ENCODE measurements at regions not wholly inside any gene's neighbourhood (a gene's known extent, or its start where the extent isn't known, plus 50 kb on each side); places are given as distances from the start of the nearest gene placed in this dataset.
"Not testable (repeated sequence)": the region's sequence is repeated elsewhere in the genome, so short reads cannot be mapped to it uniquely, and the experiment has no call there.

DNA sequence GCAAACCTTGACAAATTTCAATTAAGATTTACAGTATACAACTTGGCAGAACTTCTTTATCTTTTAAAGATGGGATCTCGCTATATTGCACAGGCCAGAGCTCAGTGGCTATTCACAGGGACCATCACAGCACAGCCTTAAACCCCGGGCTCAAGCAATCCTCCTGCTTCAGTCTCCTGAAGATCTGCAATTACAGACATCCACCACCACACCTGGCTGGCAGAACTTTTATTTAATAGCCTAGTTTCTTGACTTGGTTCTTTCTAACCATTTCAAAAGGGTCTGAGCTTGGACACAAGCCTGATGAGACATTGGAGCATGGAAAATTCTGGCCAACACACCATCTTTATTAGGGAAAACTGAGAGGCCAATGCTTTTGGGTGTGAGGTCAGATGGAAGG lies 151.6 kb upstream of the KCNG1 start:
- WGBS, 4 donors, result 73 to 85% (median 82%) methylated on average over 2 of the region's 2 CpGs

DNA sequence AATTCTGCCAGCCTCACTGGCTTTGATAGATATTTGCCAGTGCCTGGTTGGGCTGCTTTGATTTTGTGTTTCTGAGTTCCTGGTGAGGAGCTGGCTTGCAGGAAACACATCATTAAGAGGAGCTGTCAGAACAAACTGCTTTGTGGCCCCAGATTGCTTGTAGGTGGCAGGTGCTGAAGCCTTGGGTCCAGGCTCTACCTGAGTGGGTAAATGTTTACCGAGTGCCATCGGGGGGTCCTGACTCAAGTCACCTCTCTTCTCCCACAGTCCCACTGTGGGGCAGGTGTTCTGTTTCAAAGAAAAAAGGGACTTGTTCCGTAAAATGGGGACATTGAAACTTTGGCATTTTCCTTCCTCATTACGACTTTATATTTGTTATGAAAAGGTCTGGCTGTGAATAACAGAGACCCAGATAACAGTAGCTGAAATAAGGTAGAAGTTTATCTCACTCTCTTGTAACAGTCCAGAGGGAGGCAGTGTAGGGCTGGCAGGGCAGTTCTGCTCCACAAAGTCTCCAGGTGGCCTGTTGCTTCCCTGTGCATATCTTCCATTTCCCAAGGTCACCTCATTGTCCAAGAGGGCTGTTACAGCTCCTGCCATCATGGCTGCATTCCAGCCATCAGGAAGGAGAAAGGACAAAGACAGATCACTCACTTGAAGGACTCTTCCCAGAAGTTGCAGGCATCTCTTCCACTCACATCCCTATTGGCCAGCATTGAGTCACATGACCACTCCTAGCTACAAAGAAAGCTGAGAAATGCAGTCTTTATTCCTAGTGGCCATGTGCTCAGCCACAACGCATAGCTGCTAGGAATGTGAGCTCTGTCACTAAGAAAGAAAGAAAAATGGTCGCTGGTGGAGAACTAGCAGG lies 149.9 kb upstream of the KCNG1 start:
- Histone ChIP-seq H3K27ac (no peak overlapping the region), H3K36me3 (replicated peaks in 1 of 2) (no peaks in the 10 kb centered on the region), H3K4me1 (replicated peaks in 1 of 2) (no peaks in the 10 kb centered on the region), H3K4me3 (no peak overlapping the region), H3K9me3 (replicated peaks in 1 of 3) (no peaks in the 10 kb centered on the region), H3K27me3 (no peaks in the 10 kb centered on the region)
- TF ChIP-seq, protein P1, sequence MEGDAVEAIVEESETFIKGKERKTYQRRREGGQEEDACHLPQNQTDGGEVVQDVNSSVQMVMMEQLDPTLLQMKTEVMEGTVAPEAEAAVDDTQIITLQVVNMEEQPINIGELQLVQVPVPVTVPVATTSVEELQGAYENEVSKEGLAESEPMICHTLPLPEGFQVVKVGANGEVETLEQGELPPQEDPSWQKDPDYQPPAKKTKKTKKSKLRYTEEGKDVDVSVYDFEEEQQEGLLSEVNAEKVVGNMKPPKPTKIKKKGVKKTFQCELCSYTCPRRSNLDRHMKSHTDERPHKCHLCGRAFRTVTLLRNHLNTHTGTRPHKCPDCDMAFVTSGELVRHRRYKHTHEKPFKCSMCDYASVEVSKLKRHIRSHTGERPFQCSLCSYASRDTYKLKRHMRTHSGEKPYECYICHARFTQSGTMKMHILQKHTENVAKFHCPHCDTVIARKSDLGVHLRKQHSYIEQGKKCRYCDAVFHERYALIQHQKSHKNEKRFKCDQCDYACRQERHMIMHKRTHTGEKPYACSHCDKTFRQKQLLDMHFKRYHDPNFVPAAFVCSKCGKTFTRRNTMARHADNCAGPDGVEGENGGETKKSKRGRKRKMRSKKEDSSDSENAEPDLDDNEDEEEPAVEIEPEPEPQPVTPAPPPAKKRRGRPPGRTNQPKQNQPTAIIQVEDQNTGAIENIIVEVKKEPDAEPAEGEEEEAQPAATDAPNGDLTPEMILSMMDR (IDR thresholded peaks at IDR 0.05), result no peak
- TF ChIP-seq POLR2A (IDR thresholded peaks at IDR 0.05), result no peak
- 79 to 90% (median 81%) methylated on average over 6 of the region's 6 CpGs for WGBS, 4 donors
- intact Hi-C loops (cut with DNase I), result no loop called here
- DNase-seq, result peak in 1 of 7 donors; percentile 29

More for the DNA sequence above, 151.6 kb upstream of the KCNG1 start:
- Histone ChIP-seq H3K27ac (no peak overlapping the region), H3K9me3 (replicated peaks in 1 of 3) (no peaks in the 10 kb centered on the region), H3K36me3 (replicated peaks in 1 of 2) (no peaks in the 10 kb centered on the region), H3K4me3 (no peak overlapping the region), H3K4me1 (replicated peaks in 1 of 2) (no peaks in the 10 kb centered on the region), H3K27me3 (no peaks in the 10 kb centered on the region)
- no peak for TF ChIP-seq POLR2A (IDR thresholded peaks at IDR 0.05)
- TF ChIP-seq, protein P1 (IDR thresholded peaks at IDR 0.05), result no peak
- intact Hi-C loops (cut with DNase I), result no loop called here
- peak in 1 of 7 donors; percentile 11 for DNase-seq

DNA sequence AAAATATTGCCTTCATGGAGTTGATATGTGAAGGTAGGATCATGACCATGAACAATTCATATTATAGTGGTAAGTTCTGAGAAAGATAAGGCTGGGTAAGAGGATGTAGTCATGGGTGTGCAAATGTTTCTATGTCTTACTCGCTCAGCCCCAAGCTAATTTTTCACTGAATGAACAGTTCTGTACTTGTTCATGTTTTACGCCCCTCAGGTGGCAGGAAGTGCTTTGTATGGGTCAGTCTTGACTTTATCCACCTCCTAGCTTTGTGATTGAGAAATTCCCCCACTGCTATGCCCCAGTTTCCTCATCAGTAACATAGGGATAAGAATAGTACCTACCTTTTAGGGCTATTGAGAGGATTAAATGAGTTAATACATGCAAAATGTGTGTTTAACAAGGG lies 148.2 kb upstream of the KCNG1 start:
- DNase-seq, result no peak
- intact Hi-C loops (cut with DNase I), result no loop called here
- no peaks in the 10 kb centered on the region for H3K4me1 ChIP-seq (replicated peaks in 1 of 2)
- no peak overlapping the region for H3K27ac ChIP-seq
- H3K9me3 ChIP-seq (replicated peaks in 1 of 3), result no peaks in the 10 kb centered on the region
- TF ChIP-seq, protein P1 (IDR thresholded peaks at IDR 0.05), result no peak
- TF ChIP-seq POLR2A (IDR thresholded peaks at IDR 0.05), result no peak
- H3K4me3 ChIP-seq, result no peak overlapping the region
- H3K27me3 ChIP-seq, result no peaks in the 10 kb centered on the region
- H3K36me3 ChIP-seq (replicated peaks in 1 of 2), result no peaks in the 10 kb centered on the region
- WGBS, 4 donors, result 77 to 82% (median 78%) methylated on average over 2 of the region's 2 CpGs

DNA sequence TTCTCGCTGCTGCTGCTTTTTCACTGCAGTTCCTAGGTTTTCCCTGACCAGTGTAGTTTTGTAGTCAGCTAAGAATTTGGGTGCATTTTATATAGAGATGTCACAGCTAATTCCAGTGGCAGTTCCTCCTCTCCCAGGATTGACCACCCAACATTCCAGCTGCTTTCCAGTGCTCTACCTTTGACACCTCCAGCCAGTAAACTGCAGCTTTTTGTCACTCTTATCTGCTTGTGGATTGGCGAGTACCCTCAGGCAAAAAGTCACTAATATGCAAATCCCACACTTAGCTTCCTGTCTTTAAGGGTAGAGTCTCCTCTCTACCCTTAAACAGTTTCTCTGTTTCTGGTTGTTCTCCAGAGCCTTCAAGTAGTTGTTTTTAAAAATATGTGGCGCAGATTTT lies 146.9 kb upstream of the KCNG1 start:
- Histone ChIP-seq H3K4me1 (replicated peaks in 1 of 2) (no peaks in the 10 kb centered on the region), H3K27ac (no peak overlapping the region), H3K36me3 (replicated peaks in 1 of 2) (no peaks in the 10 kb centered on the region), H3K9me3 (replicated peaks in 1 of 3) (no peaks in the 10 kb centered on the region), H3K27me3 (no peaks in the 10 kb centered on the region), H3K4me3 (no peak overlapping the region)
- intact Hi-C loops (cut with DNase I), result no loop called here
- TF ChIP-seq, protein P1 (IDR thresholded peaks at IDR 0.05), result no peak
- TF ChIP-seq POLR2A (IDR thresholded peaks at IDR 0.05), result no peak
- DNase-seq, result no peak
- 63 to 75% (median 70%) methylated on average over 3 of the region's 3 CpGs for WGBS, 4 donors

DNA sequence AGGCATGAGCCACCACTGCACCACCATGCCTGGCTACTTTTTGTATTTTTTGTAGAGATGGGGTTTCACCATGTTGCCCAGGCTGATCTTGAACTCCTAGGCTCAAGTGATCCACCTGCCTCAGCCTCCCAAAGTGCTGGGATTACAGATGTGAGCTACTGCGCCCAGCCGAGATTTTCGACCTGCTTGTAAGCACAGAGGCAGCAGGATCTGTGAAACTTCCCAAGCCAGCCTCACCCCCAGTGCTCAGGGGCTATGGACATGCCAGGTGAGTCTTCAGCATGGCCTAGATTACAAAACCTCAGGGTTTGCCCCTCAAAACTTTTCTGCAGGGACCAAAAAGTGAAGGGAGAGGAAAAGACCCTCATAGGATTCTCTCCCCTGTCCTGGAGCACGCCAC lies 145.0 kb upstream of the KCNG1 start:
- H3K9me3 ChIP-seq (replicated peaks in 1 of 3); H3K36me3 ChIP-seq (replicated peaks in 1 of 2); H3K27ac ChIP-seq; intact Hi-C loops (cut with DNase I); H3K27me3 ChIP-seq; DNase-seq; H3K4me3 ChIP-seq; H3K4me1 ChIP-seq (replicated peaks in 1 of 2): not testable (repeated sequence)
- 62 to 83% (median 78%) methylated on average over 3 to 4 of the region's 4 CpGs for WGBS, 4 donors

Data from adrenal gland (tissue), 9 donors.